HG02763 (cell line): ENCODE measurements at regions not wholly inside any gene's neighbourhood (a gene's known extent, or its start where the extent isn't known, plus 50 kb on each side); places are given as distances from the start of the nearest gene placed in this dataset.
"Not testable (repeated sequence)": the region's sequence is repeated elsewhere in the genome, so short reads cannot be mapped to it uniquely, and the experiment has no call there.

ENCODE experiments used
- ATAC-seq: cut with Tn5 transposase; IDR thresholded peaks from one replicate; pipeline ENCODE4 v1.9.1; 2021; ENCODE audit warnings: mild to moderate bottlenecking, moderate library complexity; ENCODE audit not compliant: unreplicated experiment

DNA sequence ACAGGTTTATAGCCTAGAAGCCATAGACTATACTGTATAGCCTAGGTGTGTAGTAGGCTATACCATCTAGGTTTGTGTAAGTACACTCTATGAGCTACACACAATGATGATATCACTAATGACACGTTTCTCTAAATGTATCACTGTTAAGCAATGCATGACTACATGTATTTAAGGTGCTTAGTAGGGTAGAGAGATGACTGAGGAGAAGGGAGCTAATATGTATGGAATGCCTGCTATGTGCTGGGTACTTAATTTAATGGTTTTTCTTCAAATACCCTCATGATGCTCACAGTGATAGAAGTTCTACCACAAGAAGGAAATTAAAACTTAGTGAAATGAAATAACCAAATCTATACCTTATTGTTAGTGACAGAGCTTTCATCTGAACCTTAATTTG lies 1785.5 kb downstream of the EFNA5 start:
- no peak for ATAC-seq

DNA sequence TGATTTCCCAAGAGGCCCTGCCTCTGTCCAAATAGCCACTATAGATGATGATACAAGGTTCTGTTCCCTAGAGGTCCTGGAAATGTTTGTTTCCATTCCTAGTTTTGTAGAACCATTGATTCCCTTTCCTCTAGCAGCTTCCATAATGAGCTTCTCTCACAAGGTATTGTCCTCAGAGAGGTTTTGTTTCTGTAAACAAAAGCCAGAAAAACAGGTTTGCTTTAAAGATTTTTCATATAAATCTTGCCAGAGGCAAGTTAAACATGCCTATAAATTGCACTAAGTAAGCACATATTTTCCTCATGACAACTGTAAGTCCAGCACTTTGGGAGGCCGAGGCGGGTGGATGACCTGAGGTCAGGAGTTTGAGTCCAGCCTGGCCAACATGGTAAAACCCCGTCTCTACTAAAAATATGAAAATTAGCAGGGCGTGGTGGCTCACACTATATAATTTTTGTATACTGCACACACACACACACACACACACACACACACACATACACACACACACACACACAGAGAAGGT lies 1787.7 kb downstream of the EFNA5 start:
- no peak for ATAC-seq

DNA sequence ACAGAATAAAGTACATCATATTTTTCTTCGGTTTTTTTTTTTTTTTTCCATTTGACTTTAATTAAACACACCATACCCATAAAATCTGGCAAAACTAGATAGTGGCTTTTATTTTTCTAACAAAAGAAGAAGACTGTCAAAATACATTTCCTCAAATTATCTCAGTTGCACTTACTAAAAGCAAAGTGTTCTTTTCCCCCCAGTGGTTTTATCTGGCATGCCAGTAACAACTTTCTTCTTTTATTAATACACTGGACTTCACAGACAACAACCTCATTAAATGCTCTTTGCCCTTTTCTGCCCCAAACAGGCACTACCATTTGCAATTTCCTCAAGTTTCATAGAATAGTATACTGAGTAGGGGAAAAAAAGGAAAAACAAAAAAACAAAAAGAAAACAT lies 1792.3 kb downstream of the EFNA5 start:
- ATAC-seq = no peak

DNA sequence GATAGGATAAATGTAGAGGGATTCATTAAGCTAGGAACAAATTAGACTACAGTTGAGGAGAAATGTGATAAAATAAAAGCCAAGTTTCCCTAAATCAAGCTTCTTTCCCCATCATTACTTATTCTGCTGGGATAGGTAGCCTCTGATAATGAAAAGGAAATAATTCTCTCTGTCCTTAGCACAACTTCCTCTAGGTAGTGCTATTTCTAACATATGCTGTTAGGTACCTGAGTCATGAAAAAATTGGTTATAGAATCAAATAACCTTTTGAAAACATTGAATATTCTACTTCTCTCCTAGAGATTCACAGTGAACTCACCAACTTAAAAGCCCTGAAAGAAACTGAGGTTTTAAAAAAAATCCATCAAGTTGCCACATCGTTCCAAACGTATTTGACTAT lies 1793.1 kb downstream of the EFNA5 start:
- ATAC-seq = no peak

DNA sequence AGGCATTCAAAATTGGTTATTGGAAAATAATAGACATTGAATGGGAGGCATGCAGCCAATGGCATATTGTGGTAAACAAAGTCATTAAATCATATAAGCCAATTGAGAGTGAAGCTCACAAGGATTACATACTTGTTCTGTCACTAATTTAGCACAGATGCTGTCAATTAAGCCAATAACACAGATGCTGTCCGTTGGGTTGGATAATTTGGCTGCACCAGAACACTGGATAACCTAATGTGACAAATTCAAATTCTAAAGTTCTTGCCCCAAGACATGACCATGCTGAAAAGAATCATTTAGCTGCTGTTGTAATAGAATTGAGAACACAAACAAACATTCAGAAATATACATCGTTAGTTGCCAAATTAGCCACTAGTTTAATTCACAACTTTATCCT lies 1796.4 kb downstream of the EFNA5 start:
- no peak for ATAC-seq

DNA sequence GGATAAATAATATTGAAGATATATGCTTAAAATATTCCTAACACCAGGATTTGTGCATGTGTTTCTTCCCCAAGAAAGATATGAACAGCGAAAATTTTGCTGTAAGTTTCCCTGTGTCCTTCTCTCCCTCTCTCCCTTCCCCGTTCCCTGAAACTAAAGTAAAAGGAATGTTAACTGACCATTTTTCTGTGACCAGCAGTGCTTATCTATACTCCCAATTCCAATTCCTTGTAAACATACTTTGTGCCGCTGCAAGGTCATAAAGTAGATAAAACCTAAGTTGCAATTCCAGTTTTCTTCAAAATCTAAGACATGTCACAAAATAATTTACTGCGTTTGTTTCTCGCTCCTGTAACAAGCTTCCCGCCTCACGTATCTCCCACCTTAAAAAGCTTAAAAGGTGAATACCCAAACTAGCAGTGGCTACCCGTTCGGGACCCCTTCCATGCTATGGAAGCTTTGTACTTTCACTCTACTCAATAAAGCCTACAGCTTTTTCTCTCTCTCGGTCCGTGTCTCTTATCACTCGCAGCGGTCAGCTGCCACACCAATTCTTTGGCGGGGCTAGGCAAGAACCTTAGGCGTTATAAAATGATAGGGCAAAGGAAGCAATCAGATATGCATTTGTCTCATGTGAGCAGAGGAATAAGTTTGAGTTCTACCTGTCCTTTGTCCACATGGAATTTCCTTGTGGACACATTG lies 1798.0 kb downstream of the EFNA5 start:
- ATAC-seq = no peak

DNA sequence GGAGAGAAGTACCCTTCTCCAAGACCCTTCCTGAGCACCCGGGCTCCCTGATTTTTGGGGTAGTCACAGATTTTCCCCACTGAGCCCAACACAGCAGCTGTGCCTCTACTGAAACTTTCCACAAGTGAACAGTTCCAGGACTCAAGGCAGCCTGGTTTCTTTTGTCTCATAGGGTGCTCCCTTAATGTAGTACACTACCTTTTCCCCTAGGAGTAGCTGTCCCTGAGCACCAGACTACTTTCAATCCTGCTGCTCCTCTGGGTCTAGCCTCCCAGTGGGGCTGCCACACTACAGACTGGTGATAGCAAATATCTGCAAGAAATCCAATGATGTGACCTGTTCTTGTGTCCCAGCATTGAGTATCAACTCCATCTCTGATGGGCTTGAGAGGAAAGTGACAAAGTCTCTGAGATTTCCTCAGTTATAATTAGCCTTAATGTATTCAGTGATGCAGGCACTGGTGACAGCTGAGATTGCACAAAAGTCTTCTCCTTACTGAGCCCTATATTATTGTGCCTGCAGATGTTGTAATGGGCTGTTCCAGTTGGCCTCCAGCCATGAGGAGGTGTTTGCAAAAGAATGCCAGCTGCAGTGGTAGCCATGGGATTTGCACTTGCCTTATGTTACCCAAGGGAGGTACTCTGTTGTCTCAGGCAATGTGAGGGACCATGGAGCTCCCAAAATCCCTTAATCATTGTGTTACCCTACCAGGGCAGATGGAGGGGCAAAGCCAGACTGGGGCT lies 1802.5 kb downstream of the EFNA5 start:
- no peak for ATAC-seq

DNA sequence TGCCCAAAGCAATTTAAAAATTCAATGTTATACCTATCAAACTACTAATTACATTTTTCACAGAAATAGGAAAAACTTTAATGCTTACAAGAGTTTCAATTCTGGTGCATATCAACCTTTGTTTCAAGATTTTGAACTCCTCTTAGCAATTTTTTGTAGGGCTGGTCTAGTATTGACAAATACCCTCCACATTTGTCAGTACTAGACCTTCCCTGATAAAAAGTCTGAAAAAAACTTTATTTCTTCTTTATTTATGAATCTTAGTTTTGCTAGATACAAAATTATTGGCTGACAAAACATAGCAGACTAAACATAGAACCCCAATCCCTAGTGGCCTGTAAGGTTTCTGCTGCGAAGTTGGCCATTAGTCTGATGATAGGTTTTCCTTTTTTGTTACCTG lies 1804.9 kb downstream of the EFNA5 start:
- no peak for ATAC-seq

DNA sequence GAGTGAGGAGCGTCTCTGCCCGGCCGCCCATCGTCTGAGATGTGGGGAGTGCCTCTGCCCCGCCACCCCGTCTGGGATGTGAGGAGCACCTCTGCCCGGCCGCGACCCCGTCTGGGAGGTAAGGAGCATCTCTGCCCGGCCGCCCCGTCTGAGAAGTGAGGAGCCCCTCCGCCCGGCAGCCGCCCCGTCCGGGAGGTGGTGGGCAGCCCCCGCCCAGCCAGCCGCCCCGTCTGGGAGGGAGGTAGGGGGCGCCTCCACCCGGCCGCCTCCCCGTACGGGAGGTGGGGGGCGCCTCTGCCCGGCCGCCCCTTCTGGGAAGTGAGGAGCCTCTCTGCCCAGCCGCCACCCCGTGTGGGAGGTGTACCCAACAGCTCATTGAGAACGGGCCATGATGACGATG lies 1811.4 kb downstream of the EFNA5 start:
- not testable (repeated sequence) for ATAC-seq

DNA sequence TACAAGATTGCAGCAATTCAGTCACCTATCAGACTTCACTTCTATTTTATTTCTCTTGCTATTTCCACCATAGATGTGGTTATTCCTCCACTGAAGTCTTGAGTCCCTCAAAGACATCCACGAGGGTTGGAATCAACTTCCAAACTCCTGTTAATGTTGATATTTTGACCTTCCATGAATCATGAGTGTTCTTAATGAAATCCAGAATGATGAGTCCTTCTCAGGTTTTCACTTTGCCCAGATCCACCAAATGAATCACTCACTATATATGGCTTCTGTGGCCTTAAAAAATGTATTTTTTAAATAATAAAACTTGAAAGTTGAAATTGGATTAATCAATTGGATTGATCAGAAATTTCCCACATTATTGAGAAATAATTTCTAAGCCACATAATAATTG lies 1821.0 kb downstream of the EFNA5 start:
- ATAC-seq = no peak

DNA sequence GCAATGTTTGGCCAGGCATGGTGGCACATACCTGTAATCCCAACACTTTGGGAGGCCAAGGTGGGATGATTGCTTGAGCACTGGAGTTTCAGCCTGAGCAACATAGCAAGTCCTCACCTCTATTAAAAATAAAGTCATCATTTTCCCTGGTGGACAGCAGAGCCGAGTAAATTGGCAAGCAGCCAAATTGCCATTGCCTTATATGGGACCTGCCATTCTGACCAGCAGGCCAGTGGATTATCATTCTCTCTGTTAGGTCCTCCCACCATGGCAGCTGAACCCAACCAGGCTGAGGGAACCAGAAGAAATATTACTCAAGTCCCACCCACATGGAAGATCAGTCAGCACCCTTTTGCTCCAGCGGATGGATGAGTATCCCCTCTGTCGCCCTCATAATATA lies 1829.9 kb downstream of the EFNA5 start:
- no peak for ATAC-seq

DNA sequence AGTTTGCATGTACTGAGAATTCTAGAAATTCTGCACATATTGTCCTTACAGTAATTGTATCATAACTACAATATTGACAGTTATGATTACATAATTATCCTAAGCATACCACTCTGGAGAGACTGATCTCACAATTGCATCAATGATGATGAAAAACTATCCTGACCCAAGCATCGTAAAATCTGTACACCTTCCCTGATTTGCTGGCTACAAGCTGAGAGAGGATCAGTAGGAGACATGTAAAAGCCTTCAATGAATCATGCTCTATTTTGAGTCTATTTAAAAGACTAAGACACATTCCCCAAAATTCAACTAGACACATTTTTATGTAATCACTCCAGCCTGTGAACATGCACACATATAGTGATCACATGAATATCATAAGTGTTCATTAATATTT lies 1833.8 kb downstream of the EFNA5 start:
- ATAC-seq = no peak

DNA sequence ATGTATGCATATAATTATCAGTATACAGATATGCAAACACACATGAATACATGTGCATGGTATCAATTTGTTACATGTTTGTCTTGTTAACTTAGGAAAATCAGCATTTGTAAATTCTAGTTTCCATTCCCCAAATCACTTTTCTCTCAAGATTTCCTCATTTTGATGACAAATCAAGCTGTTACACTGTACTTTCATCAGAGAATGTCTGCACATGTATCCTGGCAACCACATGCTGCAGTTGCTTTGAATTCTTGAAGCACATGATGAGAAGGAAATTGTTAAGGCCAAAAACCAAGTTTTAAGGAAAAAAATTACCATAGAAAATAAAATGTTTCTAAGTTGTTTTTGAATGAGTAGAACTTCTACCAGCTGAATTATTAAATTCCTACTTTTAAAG lies 1834.5 kb downstream of the EFNA5 start:
- ATAC-seq = no peak

DNA sequence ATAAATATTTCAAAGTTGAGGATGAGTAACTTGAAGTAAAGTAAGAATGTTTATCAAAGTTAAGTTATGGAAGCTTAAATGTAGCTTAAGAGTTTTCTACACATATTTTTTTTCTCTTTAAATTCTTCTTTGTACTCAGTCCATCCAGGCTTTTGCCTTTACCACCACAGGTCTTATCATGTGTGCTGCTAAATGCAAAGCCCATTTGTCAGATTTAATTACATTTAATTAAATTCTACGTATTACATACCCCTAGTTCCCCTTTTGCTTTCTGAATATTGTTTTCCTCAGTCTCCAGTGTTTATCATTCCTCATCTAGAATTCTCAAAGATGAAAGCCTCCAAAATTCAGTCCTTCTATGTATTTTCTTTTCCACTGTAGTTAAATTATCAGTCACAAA lies 1841.9 kb downstream of the EFNA5 start:
- ATAC-seq = no peak

DNA sequence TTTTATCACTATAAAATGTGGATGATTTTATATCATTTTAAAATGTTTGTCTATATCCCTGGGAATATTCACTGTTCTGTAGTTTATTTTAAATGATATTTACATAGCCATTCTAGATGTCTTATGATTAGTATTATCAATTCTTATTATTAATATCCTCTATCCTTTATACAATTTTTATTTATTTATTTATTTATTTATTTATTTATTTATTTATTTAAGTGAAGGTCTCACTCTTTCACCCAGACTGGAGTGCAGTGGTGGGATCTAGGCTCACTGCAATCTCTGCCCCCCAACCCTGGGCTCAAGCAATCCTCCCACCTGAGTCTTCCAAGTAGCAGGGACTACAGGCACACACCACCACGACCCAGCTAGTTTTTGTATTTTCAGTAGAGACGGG lies 1848.9 kb downstream of the EFNA5 start:
- no peak for ATAC-seq

DNA sequence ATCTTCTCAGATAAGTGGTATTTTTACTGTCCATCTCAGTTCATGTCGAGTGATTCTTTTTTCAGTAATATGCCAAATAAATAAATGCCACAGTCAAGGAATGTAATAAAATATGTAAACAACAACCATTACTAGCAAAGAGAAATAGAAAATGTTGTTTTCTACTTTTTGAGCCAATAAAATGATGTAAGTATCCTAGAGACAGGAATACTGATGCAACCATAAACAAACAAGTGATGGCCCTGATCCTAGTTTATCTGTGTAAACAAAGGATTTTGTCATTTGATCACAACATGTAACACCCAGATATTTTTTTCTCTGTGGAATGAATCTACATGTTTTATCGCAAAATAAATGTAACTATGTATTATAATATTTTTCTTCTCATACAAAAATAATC lies 1852.8 kb downstream of the EFNA5 start:
- no peak for ATAC-seq

DNA sequence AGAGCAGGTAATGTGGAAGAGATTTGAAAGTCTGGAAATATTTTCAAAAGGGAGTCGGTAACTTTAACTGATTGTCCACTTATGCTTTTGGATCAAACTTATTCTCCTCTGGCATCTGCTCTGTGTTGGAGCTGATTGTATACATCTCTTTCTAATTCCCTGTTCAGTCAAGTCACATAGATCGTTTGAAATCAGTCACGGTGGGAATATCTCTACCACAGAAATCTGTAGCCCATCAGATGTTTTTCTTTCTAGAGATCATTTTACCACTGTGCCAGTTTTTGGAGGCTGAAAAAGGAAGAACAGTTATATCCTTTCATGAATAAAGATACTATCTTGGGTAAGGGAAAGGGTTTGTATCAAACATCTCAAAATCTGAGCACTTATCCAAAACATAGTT lies 1853.3 kb downstream of the EFNA5 start:
- ATAC-seq = no peak

DNA sequence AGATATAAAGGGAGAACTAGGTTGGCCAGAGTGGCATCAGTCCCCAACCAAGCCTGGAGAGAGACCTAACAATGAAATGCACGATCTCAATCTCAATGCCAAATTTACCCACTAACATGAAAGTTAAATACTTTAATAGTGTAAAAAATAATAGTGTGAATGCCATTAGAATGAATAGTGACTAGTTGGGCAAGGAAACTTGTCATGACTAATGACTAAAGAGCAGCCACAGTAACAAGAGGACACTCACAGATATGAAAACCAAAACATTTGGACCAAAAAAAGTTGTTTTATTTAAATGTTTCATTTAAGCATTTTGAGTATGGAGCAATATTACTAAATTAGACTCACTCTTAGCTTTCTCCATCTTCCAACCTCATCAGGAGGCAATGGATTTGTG lies 1853.8 kb downstream of the EFNA5 start:
- no peak for ATAC-seq

DNA sequence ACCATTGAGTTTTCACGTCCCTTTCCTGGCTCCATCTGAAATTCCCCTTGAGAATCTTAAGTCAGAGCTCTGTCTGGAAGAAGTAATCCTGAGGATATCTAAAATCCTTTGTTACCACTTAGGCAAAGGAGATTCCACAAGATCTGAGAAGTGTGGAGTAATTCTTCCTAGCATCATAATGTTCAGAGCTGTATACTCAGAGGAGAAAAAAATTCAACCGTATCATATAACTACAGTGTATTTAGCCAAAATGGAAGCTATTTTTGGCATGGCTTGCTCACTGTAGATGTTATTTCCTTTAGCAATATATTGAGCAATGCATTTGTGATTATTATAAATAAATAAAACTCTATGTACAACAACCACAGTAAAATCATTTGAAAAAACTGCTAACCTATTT lies 1858.4 kb downstream of the EFNA5 start:
- ATAC-seq = no peak

DNA sequence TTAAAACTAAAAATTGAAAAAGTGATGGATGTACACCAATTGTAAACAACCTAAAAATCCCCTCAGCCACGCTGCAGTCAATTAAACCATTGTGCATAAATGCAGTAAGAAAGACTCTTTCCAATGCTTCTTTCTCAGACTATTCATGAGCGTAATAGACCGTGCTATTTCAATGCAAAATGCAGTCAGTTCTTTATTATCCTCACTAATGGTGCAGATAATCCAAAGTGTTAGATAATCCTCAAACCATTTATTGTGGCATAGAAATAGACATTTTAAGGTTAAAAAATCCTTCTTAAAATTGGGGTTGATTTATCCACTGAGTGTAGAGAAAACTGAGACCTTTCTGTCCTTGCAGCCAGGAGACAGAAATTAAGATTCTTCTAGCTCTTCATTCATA lies 1862.8 kb downstream of the EFNA5 start:
- no peak for ATAC-seq

DNA sequence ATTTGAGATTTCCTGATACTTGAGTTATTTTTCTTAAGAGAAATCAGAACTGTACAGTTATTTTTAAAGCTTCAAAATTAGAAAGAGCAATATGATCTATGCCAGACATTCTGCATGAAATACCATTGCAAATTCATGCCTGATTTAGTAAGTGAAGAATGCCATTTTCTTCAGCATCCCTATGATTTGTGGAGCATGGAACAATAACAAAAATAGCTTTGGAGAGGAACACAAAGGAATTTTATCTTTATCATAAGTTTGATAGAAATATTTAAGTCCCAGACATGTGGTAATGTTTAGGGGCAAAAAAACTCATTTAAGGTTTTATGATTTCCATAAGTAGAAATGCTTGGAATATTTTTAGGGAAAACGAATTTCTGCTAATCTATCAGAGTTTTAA lies 1863.4 kb downstream of the EFNA5 start:
- ATAC-seq = no peak

DNA sequence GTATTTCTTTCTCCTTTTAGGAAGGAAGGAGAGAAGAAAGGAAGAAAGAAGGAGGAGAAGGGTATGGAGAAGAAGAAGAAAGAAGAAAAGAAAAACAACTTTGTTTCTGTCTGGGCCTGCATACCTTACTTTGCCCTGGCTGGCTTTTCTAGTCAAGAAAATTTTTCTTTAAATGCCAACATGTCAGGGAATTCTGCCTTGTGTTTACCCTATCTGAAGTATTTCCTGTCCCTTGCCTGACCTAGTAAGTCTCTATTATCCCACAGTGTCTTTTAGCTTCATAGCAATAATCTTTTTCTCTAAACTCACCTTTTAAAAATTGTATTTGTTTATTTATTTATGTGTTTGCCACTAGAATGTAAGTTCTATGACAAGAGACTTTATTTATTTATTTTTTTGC lies 1864.1 kb downstream of the EFNA5 start:
- no peak for ATAC-seq

DNA sequence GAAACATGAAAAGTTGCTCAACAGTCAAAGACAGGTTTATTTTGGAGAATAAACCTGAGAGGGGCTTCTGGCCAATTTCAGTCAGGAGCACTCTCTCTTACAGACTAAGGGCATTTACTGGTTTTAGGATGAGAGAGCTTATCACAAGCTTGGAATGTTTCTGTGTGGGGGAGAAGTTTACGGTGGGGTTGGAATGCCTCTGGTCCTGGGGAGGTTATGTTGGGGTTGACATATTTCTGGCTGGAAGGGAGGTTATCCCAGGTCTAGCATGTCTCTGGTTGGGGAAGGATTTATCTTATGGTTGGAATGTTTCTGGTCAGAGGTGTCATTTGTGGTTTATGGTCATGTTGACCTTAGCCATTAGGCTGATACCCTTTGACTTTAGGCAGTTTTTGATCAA lies 1867.3 kb downstream of the EFNA5 start:
- ATAC-seq = no peak
